GM19452 (cell line): ENCODE measurements at regions not wholly inside any gene's neighbourhood (a gene's known extent, or its start where the extent isn't known, plus 50 kb on each side); places are given as distances from the start of the nearest gene placed in this dataset.
"Not testable (repeated sequence)": the region's sequence is repeated elsewhere in the genome, so short reads cannot be mapped to it uniquely, and the experiment has no call there.

Experiments
- ATAC-seq: cut with Tn5 transposase; IDR thresholded peaks from one replicate; pipeline ENCODE4 v1.9.1; 2021; ENCODE audit not compliant: unreplicated experiment

DNA sequence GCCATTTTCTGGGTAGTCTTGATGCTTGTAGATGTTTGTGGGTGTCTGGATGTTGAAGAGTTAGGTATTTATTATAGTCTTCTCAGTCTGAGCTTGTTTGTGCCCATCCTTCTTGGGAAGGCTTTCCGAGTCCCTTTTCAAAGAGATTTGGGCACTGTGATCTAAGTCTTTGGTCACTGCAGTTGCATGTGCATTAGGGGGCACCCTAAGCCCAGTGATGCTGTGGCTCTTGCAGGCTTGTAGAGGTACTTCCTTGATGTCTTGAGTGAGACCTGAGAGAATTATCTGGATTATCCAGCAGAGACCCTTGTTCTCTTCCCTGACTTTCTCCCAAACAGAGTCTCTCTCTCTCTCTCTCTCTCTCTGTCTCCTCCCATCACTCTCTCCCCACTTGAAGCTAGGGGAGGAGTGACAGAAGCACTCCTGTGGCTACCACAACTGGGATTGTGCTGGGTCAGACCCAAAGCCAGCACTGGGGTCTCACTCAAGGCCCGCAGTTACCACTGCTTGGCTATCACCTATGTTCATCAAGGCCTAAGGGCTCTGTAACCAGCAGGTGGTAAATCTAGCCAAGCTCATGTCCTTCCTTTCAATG, 68.5 kb downstream of the TMCO5A start:
- no peak for ATAC-seq

DNA sequence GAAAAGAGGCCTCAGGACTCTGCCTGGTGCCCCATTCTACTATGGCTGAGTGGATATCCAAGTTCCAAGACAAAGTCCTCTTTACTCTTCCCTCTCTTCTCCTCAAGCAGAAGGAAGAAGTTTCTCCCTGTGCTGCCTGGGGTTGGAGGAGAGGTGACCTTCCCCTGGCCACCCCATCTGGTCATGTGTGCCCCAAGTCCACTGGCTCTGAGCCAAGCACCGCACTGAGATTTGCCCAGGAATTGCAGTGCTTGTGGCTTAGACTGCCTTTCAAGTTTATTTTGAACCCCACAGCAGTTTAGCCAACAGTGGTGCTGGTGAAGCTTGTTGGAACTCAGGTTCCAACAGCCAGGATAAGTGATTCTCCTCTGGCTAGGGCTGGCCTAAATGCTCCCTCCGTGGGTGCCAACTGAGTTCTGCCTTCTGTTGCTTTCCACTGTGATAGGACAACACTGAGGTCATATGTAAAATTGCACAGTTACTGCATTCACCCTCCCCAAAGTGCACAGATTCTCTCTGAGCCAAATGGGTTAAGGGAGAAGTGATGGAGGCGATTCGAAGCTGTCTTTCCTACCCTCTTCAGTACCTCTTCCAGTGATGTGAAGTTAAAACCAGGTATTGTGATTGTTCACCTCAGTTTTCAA, 69.9 kb downstream of the TMCO5A start:
- ATAC-seq = no peak

DNA sequence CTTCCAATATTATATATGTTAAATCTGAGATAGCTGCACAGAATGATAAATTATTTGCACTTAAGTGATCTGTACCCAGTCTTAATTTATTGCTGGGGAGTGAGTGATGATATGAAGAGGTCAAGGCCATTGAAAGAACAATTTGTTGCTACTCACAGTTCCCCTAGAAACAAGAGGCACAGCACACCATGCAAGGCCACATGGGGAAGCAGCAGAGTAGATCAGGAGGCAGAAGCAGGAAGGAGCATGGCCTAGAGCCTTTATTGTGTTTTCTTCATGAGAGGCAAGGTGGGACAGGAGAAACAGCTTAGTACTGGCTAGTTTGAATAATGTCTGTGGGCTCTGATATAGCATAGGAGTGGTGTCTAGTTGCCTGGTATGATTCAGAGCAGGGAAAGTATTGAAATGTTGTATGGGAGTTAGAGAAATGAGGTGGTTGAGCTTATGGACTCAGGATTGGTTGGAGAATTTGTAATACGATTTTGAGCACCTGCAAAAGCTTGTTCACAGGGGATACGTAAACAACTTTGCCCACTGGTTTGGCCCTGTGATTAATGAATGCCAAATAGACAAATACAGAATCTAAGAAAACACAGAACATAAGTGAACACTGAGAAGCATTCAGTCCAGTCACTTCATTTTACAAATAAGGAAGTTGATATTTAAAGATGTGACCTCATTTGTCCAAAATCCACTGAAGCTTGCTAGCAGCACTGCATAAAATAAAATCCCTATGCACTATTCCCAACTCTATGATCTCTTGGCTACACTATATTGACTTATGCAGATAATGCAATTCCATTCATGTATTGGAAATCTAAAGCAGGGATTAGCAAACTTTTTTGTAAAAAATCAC, 71.7 kb downstream of the TMCO5A start:
- no peak for ATAC-seq

- no peak for ATAC-seq
Observed at GRCh38 chr15:38010395-38010794, 76.0 kb downstream of the TMCO5A start.

GRCh38 chr15:38012894-38013293, 78.5 kb downstream of the TMCO5A start:
- ATAC-seq = no peak

DNA sequence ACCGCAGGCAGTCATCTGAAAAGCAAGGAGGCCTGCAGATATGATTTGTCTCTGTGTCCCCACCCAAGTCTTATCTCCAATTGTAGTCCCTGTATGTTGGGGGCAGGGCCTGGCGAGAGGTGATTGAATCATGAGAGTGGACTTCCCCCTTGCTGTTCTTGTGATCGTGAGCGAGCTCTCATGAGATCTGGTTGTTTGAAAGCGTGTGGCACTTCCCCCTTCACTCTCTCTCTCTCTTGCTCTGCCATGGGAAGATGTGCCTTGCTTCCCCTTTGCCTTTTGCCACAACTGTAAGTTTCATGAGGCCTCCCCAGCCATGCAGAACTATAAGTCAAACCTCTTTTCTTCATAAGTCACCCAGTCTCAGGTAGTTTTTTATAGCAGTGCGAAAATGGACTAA, 83.3 kb downstream of the TMCO5A start:
- no peak for ATAC-seq

DNA sequence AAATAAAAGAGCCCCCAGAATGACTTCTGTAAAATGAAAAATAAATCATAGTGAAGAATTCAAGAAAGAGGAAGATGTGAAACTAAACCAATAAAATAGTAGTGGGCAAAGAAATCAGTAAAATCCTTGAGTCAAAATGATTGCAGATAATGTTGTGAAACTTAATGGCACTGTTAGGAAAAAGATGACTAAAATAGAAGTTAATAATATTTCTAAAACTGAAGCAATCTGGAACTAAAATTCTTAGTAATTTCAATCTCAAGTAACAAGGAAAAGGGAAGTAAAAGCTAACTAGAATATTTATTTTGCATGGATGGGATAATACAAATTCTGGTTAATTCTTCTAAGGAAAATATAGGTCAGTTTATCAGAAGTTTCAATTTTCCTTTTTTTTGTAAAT, 84.6 kb downstream of the TMCO5A start:
- no peak for ATAC-seq

- no peak for ATAC-seq
Observed at GRCh38 chr15:38021259-38021658, 86.8 kb downstream of the TMCO5A start.

DNA sequence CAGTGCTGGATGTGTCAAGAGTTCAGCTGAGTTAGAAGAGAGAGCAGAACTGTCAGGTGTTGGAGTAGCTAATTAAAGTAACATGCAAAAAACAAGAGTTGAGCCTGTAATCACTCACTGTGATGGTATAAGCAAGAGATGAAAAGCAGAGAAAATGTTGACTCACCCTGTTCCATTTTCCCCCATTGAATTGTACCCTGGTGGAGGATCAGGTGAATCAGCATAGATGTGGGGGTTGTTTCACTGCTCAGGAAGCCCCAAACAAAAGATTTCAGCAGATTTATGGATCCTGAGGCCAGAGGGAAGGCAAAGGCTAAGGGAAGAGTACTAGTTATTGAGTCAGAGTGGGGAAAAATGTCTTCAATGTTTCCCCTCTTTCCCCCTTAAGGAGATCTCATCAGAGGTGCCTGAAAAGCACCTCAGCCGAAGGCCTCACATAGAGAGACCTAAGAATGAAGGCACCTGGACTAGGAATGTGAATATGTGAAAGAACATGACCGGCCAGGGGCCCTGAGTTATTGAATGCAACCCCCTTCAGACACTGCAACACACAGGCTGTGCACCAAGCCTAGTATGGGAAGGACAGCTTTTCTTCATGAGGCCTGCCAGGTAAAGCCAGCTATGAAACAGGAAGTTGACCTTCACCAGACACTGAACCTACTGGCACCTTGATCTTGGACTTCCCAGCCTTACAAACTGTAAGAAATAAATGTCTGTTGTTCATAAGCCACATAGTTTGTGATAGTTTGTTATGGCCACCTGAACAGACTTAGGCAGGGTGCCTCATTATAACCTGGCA, 90.1 kb downstream of the TMCO5A start:
- no peak for ATAC-seq

DNA sequence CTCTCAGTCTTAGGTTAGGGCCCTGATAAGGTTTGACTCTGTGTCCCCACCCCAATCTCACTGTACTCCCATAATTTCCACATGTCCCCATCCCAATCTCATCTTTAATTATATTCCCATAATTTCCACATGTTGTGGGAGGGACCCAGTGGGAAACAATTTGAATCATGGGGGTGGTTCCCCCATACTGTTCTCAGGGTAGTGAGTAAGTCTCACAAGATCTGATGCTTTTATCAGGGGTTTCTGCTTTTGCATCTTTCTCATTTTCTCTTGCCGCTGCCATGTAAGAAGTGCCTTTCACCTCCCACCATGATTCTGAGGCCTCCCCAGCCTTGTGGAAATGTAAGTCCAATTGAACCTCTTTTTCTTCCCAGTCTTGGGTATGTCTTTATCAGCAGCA, 91.2 kb downstream of the TMCO5A start:
- ATAC-seq = not testable (repeated sequence)

GRCh38 chr15:38028869-38029268, 94.4 kb downstream of the TMCO5A start:
- ATAC-seq = no peak

DNA sequence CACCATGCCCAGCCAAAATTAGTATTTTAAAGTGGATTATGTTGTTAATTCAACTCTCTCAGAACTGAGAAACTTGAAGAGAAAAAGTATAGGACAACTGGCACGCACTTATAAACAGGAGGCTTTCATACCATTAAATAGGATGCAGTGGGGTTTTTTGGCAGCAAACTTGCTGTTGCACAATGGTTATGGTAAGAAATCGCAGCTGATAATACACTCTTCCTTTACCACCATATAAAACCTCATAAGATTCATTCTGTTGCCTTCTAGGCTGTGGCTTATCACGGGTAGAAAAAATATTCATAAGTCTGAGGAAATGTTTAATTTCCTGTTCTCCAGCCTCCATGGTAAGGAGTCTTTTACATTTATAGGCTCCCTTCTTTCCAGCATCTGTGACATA, 95.3 kb downstream of the TMCO5A start:
- no peak for ATAC-seq

- no peak for ATAC-seq
Observed at GRCh38 chr15:38030609-38031008, 96.2 kb downstream of the TMCO5A start.

DNA sequence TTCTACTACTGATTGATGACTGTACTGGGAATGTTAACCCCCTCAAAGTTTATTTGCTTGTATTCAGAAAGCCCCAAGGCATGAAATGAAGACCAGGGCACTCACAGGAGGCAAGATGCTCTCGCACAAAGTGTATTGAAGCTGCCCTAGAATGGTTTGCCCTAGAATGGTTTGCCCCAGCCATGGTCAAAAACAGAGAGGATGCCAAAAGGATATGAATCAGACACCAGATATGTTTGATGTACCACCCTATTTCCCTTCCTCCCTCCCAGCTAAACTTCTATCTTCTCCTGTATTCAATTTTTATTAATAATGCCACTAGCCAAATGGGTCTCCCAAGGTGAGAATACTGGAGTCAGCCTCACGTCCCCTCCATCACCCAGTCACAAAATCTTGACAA, 101.3 kb downstream of the TMCO5A start:
- ATAC-seq = no peak

DNA sequence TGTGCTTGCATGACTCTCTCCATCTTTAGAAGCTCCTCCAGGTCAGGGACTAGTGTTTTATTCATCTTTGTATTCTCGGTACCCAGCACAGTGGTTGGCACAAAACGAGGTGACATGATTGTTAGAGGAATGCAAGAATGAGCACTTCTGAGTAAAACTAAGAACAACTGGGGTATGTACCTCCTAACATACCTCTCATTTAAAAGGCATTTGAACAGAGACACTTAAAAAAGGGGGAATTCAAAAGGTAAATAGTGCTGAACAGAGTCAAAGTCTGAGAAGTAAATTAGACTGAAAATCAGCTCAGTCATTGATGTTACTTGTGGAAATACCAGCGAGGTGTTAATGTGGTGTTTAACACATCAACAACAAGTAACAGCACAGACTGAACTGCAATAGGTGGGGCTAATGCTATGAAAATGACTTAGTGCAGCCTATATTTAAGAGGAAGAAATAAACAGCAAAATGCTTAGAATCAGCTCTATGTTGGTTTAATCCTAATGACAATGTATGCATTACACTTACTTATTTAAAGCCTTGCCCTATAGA, 102.4 kb downstream of the TMCO5A start:
- no peak for ATAC-seq

DNA sequence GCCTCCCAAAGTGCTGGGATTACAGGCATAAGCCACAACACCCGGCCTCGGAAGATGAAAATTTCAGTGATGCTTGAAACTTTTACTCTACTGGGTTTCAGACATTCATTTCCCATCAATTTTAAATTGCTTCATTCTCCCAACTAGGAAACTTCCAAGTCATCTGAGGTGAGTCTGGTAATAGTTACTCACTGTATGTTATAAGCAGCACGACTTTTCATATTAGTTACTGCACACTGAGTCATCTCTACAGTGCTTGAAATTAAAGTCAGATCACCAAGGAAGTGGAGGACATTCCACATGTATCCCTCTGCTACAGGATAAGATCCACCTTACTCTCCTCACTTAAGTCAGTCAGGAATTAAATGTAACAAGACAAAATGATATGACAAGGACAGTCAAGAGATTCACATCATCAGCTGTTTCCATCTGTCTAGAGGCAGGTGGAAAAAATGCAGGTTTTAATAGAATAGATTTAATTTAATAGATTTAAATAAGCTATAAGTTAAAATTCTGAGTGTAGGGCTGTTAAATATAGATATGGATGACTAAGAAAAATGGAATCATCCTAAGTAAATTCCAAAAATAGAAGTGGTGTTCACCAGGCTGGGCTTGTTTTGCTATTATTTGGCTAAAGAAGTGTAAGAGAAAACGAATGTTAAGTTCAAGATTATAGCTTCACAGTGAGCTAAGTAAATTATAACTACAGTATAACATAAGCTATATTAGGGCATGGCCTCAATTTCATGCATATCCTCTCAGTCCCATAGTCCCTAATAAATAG, 104.4 kb downstream of the TMCO5A start:
- ATAC-seq = no peak

GRCh38 chr15:38040615-38041014, 106.2 kb downstream of the TMCO5A start:
- ATAC-seq = no peak

DNA sequence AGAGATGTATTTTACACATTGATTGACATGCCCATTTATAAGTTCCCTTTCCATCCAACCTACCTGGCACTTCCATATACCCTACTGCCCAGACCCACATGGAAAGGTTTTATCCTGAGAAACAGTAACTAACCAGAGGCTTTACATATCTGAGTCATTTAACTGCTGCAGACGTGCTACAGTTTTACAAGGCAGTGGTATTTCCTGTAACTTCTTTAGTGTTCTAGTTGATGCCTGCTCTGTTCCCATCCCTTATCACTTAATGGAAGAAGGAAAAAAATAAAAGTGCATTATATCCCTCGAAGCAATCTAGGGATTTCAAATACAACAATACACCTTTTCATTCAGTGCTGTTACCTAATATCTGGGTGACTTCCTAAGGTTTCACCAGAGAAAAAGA, 107.1 kb downstream of the TMCO5A start:
- no peak for ATAC-seq

DNA sequence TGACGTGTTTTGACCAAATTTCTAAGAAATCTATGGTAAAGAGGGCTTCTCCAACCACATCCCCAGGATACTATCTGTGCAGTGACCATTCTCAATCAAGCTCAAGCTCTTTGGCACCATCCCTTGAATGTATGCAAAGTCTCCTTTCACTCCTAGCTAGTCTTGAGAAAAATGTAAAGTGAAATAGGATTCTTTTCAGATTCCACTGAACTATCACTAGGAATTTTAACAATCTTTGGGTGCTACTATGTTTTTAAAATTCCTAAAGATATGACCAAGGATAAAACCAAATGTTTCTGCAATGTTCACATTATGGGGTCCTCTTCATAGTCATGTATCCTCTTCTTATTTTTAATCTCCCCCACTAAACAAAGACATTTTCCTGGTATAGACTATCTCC, 107.8 kb downstream of the TMCO5A start:
- no peak for ATAC-seq

DNA sequence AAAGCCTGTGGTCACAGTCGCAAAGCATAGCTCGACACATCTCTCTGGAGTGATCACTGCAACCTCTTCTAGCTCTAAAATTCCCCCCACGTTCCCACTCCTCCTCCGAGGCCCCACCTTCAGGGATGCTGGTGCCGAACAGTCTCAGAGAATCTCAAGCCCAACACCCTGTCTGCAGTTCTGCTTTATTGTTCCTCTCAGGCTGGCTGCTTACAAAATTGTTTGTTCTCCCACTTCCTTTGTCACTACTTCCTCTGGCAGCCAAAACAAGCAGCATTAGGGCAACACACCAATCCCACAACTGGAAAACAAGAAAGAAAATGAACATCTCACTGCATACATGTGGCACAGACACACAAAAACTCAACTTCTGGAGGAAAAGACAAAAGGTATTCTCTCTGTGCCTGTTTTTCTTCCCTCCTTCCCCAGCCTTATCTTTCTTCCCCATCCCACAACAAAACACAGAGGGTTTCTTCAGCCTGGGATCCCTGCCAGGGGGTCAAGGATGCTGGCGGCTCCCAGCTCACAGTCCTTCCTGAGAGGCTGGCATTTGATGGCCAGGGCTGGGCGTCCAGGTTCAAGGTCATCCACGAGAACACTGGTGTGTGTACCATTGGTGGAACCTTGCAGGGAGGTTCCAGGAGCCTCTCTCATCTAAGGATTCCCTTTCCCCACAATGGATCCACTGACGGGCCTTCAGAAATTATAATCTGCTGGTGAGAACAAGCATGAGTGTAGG, 108.4 kb downstream of the TMCO5A start:
- no peak for ATAC-seq
